Spleen (tissue), 11 donors: ENCODE measurements at regions not wholly inside any gene's neighbourhood (a gene's known extent, or its start where the extent isn't known, plus 50 kb on each side); places are given as distances from the start of the nearest gene placed in this dataset.

Source experiments
- DNase-seq: peaks from one replicate; pipeline ENCODE4 v3.0.0-alpha.2; 2020
- H3K27ac ChIP-seq, 8 donors: fragments of 200-600 bp; sonication (generic) in 7 of 8; 1 replicate in 4 of 8; 2 replicates in 4 of 8; pipeline versions ENCODE4 v1.5.0 to v1.8.0; 2016 to 2021; ENCODE audit warnings: inconsistent platforms in 4 of 8, mild to moderate bottlenecking in 4 of 8, moderate library complexity in 1 of 8
- H3K27me3 ChIP-seq, 7 donors: fragments of 200-600 bp; sonication (generic) in 6 of 7; replicated peaks in 1 of 7; 1 replicate in 4 of 7; 2 replicates in 3 of 7; pipeline versions ENCODE4 v1.5.0 to v1.8.0; 2016 to 2021; ENCODE audit warnings: inconsistent platforms in 3 of 7, mild to moderate bottlenecking in 1 of 7
- H3K36me3 ChIP-seq, 6 donors: fragments of 200-600 bp; sonication (generic) in 5 of 6; 1 replicate in 4 of 6; 2 replicates in 2 of 6; pipeline versions ENCODE4 v1.5.0 to v1.8.0; 2016 to 2021; ENCODE audit warnings: inconsistent platforms in 2 of 6
- H3K4me1 ChIP-seq, 6 donors: fragments of 200-600 bp; sonication (generic) in 5 of 6; 1 replicate in 3 of 6; 2 replicates in 3 of 6; pipeline versions ENCODE4 v1.5.0 to v1.8.0; 2016 to 2021; ENCODE audit warnings: inconsistent platforms in 3 of 6
- H3K4me3 ChIP-seq, 8 donors: fragments of 200-600 bp; sonication (generic) in 7 of 8; 1 replicate in 4 of 8; 2 replicates in 4 of 8; pipeline versions ENCODE4 v1.5.0 to v1.8.0; 2016 to 2021; ENCODE audit warnings: inconsistent platforms in 4 of 8, mild to moderate bottlenecking in 4 of 8, moderate library complexity in 2 of 8
- H3K9me3 ChIP-seq, 8 donors: fragments of 200-600 bp; sonication (generic) in 7 of 8; 1 replicate in 4 of 8; 2 replicates in 4 of 8; pipeline versions ENCODE4 v1.5.0 to v1.8.0; 2016 to 2021; ENCODE audit warnings: inconsistent platforms in 4 of 8
- POLR2A ChIP-seq, 3 donors: fragments of 450-650 bp; IDR thresholded peaks; one replicate each; pipeline ENCODE4 v1.5.1; 2017; ENCODE audit warnings: antibody characterized with exemption in 3 of 3, mild to moderate bottlenecking in 1 of 3
- POLR2AphosphoS5 ChIP-seq, 3 donors: sonication (generic); formaldehyde crosslinking; IDR thresholded peaks; one replicate each; pipeline ENCODE4 v1.5.1; 2017; ENCODE audit warnings: antibody characterized with exemption in 3 of 3
- whole genome bisulfite sequencing, 5 donors: extraction: QIAGEN DNeasy Blood & Tissue Kit in 3 of 5; methylation state at CpG; one replicate each; pipeline versions ENCODE4 v1.1.5 to v1.1.7; 2013 to 2018; 5-methylcytosine and 5-hydroxymethylcytosine counted together
- intact Hi-C: fragments of 100-400 bp; cut with DNase I; formaldehyde crosslinking; loops from one replicate; pipeline ENCODE4 v1.15.0; 2023; ENCODE audit warnings: low total_unique reads
- TF ChIP-seq, protein P1 (sequence below), 11 experiments: fragments of 200-600 bp in 7 of 11; fragments of 450-650 bp in 4 of 11; sonication (generic) in 4 of 11; IDR thresholded peaks in 8 of 11; conservative IDR thresholded peaks in 3 of 11; 1 replicate in 7 of 11; 2 replicates in 4 of 11; pipeline versions ENCODE4 v1.4.0 to v1.8.0; 2016 to 2021; ENCODE audit warnings: antibody characterized with exemption in 11 of 11, inconsistent platforms in 4 of 11, mild to moderate bottlenecking in 1 of 11
- donor health status: healthy with polysubstance abuse.
- donor health status: DM: no; HTN: no; CAD: no; lungs with moderate emphysema.
- donor health status: DM: no; HTN: no; CAD: no.
- donor health status: Bipolar disorder and iron deficiency.
- donor health status: healthy.
- donor health status: DM: no; HTN: no; CAD: no.
- donor health status: DM: yes; HTN: yes; CAD: no.

- Histone ChIP-seq H3K4me3 (no peak overlapping the region), H3K27me3 (peaks cover 0 to 10% (median 0%) of the 10 kb centered on the region in 7 donors), H3K36me3 (no peaks in the 10 kb centered on the region), H3K9me3 (peaks cover 0 to 19% (median 17%) of the 10 kb centered on the region in 8 donors), H3K4me1 (peaks cover 0 to 22% (median 10%) of the 10 kb centered on the region in 6 donors), H3K27ac (no peak overlapping the region)
- no peak for DNase-seq
- intact Hi-C loops, result no loop called here
- TF ChIP-seq, protein P1, sequence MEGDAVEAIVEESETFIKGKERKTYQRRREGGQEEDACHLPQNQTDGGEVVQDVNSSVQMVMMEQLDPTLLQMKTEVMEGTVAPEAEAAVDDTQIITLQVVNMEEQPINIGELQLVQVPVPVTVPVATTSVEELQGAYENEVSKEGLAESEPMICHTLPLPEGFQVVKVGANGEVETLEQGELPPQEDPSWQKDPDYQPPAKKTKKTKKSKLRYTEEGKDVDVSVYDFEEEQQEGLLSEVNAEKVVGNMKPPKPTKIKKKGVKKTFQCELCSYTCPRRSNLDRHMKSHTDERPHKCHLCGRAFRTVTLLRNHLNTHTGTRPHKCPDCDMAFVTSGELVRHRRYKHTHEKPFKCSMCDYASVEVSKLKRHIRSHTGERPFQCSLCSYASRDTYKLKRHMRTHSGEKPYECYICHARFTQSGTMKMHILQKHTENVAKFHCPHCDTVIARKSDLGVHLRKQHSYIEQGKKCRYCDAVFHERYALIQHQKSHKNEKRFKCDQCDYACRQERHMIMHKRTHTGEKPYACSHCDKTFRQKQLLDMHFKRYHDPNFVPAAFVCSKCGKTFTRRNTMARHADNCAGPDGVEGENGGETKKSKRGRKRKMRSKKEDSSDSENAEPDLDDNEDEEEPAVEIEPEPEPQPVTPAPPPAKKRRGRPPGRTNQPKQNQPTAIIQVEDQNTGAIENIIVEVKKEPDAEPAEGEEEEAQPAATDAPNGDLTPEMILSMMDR (IDR thresholded peaks at IDR 0.05 in 8 of 11, conservative IDR thresholded peaks at IDR 0.05 in 3 of 11), result no peak
- TF ChIP-seq POLR2A (IDR thresholded peaks at IDR 0.05) (no peak), POLR2AphosphoS5 (IDR thresholded peaks at IDR 0.05) (no peak)
- 54 to 80% (median 55%) methylated on average over 4 of the region's 4 CpGs for WGBS, 5 donors
Measured at GRCh38 chr22:22392131-22392530, 116.4 kb downstream of the ZNF280B start.

DNA sequence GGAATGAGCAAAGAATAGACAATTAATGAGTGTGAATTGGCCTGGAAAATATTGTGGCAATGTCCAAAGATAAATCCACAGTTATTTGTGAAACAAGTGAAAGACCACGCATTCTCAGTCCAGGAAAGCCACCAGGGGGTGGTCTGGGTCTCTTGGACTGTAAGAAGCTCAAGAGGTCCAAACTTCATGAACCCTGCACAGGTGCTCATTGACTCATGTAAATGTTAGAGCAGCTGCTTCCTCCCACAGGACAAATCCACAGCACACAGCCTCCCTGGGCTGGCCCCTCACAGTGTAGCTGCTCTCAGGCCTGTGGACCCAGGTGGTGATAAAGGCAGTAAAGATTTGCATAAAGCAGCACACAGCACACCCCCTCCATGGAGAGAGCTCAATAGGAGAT lies 114.0 kb downstream of the ZNF280B start:
- peak; percentile 85 for DNase-seq
- 56 to 86% (median 69%) methylated on average over 1 of the region's 1 CpG for WGBS, 5 donors
- Histone ChIP-seq H3K27me3 (peaks cover 0 to 8% (median 0%) of the 10 kb centered on the region in 7 donors), H3K36me3 (no peaks in the 10 kb centered on the region), H3K4me3 (no peak overlapping the region), H3K4me1 (peaks cover 0 to 22% (median 10%) of the 10 kb centered on the region in 6 donors), H3K9me3 (peaks cover 0 to 19% (median 17%) of the 10 kb centered on the region in 8 donors), H3K27ac (peak overlapping the region in 5 of 8 donors; percentile 63 to 79 (median 74))
- intact Hi-C loops, result no loop called here
- peak in 2 of 3 donors; percentile 66 to 72 for TF ChIP-seq POLR2AphosphoS5 (IDR thresholded peaks at IDR 0.05)
- TF ChIP-seq, protein P1 (IDR thresholded peaks at IDR 0.05 in 8 of 11, conservative IDR thresholded peaks at IDR 0.05 in 3 of 11), result no peak

GRCh38 chr22:22395245-22395644 lies 113.3 kb downstream of the ZNF280B start:
- intact Hi-C loops, result no loop called here
- no peak overlapping the region for H3K4me3 ChIP-seq
- 16 to 36% (median 33%) methylated on average over 1 to 3 of the region's 3 CpGs for WGBS, 5 donors

GRCh38 chr22:22396741-22397291 lies 111.7 kb downstream of the ZNF280B start:
- intact Hi-C loops, result no loop called here
- H3K36me3 ChIP-seq, result no peaks in the 10 kb centered on the region
- H3K27me3 ChIP-seq, result no peaks in the 10 kb centered on the region
- no peak for DNase-seq
- peaks cover 0 to 22% (median 10%) of the 10 kb centered on the region in 6 donors for H3K4me1 ChIP-seq
- peak overlapping the region in 1 of 8 donors; percentile 79 for H3K27ac ChIP-seq
- WGBS, 5 donors, result 69 to 79% (median 71%) methylated on average over 7 of the region's 7 CpGs
- H3K9me3 ChIP-seq, result peaks cover 0 to 19% (median 17%) of the 10 kb centered on the region in 8 donors
- no peak overlapping the region for H3K4me3 ChIP-seq
- TF ChIP-seq POLR2AphosphoS5 (IDR thresholded peaks at IDR 0.05) (no peak), POLR2A (IDR thresholded peaks at IDR 0.05) (no peak)
- TF ChIP-seq, protein P1 (IDR thresholded peaks at IDR 0.05 in 8 of 11, conservative IDR thresholded peaks at IDR 0.05 in 3 of 11), result no peak

More at GRCh38 chr22:22395245-22395644, 113.3 kb downstream of the ZNF280B start:
- TF ChIP-seq, protein P1 (IDR thresholded peaks at IDR 0.05 in 8 of 11, conservative IDR thresholded peaks at IDR 0.05 in 3 of 11), result no peak
- peak in 2 of 3 donors; percentile 2 to 54 for TF ChIP-seq POLR2AphosphoS5 (IDR thresholded peaks at IDR 0.05)
- TF ChIP-seq POLR2A (IDR thresholded peaks at IDR 0.05), result no peak
- no peak for DNase-seq
- Histone ChIP-seq H3K9me3 (peaks cover 0 to 19% (median 17%) of the 10 kb centered on the region in 8 donors), H3K36me3 (no peaks in the 10 kb centered on the region), H3K27ac (peak overlapping the region in 5 of 8 donors; percentile 63 to 79 (median 74)), H3K4me1 (peaks cover 0 to 22% (median 10%) of the 10 kb centered on the region in 6 donors), H3K27me3 (peaks cover 0 to 8% (median 0%) of the 10 kb centered on the region in 7 donors)
